GM12878 (cell line): ENCODE measurements at regions not wholly inside any gene's neighbourhood (a gene's known extent, or its start where the extent isn't known, plus 50 kb on each side); places are given as distances from the start of the nearest gene placed in this dataset.

Experiments
- ATAC-seq: fragments of 200-7000 bp; cut with Tn5 transposase; 3 replicates; pipeline ENCODE4 v1.9.1; 2020; ENCODE audit warnings: mild to moderate bottlenecking, moderate library complexity
- BruUV-seq: library from RNA; stranded (reverse); fragments of 400-500 nt; replicated peaks from 2 replicates; lab custom pipeline; 2021; lab: Mats Ljungman, UMichigan
- CTCF ChIA-PET: fragments of 300-600 bp; sonication (Branson Sonifier 250); formaldehyde crosslinking; extraction: SDS; loops from one replicate; lab custom pipeline; 2021; ENCODE audit warnings: inconsistent platforms; lab: Yijun Ruan, JAX
- POLR2A ChIA-PET: fragments of 350-600 bp; formaldehyde crosslinking; extraction: SDS; loops from one replicate; lab custom pipeline; 2021; ENCODE audit warnings: inconsistent platforms; lab: Charles Lee
- RAD21 ChIA-PET: fragments of 300-600 bp; sonication (Branson Sonifier 250); formaldehyde crosslinking; loops from one replicate; lab custom pipeline; 2023; ENCODE audit warnings: antibody characterized with exemption; ENCODE audit not compliant: unreplicated experiment; lab: Charles Lee
- SMC1A ChIA-PET: fragments of 300-600 bp; sonication (Branson Sonifier 250); formaldehyde crosslinking; loops from one replicate; lab custom pipeline; 2023; ENCODE audit not compliant: unreplicated experiment, uncharacterized antibody; lab: Charles Lee
- DNase-seq: peaks from one replicate; pipeline ENCODE4 v3.0.0-alpha.2; 2011; ENCODE audit warnings: low read depth, low spot score
- FAIRE-seq: peaks from 3 replicates; lab custom pipeline; 2011; peaks lifted over from hg19 to GRCh38; lab: Jason Lieb, UNC
- H2AFZ ChIP-seq: 2 replicates; pipeline ENCODE4 v1.6.0; 2011; ENCODE audit warnings: low read depth, low read length, control low read depth; ENCODE audit not compliant: control insufficient read depth
- H3K27ac ChIP-seq: 2 replicates; pipeline ENCODE4 v1.5.1; 2011; ENCODE audit warnings: control low read depth; ENCODE audit not compliant: control insufficient read depth, insufficient read depth
- H3K27me3 ChIP-seq, 2 experiments: replicated peaks in 1 of 2; 2 replicates each; pipeline versions ENCODE4 v1.6.0 to v1.6.1; 2011; ENCODE audit warnings: low read length in 1 of 2; ENCODE audit not compliant: control insufficient read depth in 2 of 2, insufficient read depth in 2 of 2
- H3K36me3 ChIP-seq, 2 experiments: 2 replicates each; pipeline ENCODE4 v1.5.1; 2011; ENCODE audit warnings: low read length in 1 of 2; ENCODE audit not compliant: control insufficient read depth in 2 of 2, insufficient read depth in 2 of 2
- H3K4me1 ChIP-seq: 2 replicates; pipeline ENCODE4 v1.6.1; 2011; ENCODE audit warnings: mild to moderate bottlenecking, low read length, moderate library complexity, mixed read lengths; ENCODE audit not compliant: control insufficient read depth, insufficient read depth
- H3K4me2 ChIP-seq: 2 replicates; pipeline ENCODE4 v1.6.0; 2011; ENCODE audit warnings: control low read depth; ENCODE audit not compliant: control insufficient read depth, insufficient read depth
- H3K4me3 ChIP-seq: fragments of 200-600 bp; sonication (generic); 2 replicates; pipeline ENCODE4 v1.5.1; 2016
- H3K79me2 ChIP-seq: 2 replicates; pipeline ENCODE4 v1.6.0; 2011; ENCODE audit warnings: low read length; ENCODE audit not compliant: control insufficient read depth, insufficient read depth
- H3K9ac ChIP-seq: 2 replicates; pipeline ENCODE4 v1.8.0; 2011; ENCODE audit warnings: low read length, control low read depth, mixed read lengths; ENCODE audit not compliant: control insufficient read depth, insufficient read depth
- H3K9me3 ChIP-seq: replicated peaks from 3 replicates; pipeline ENCODE4 v1.5.1; 2011; ENCODE audit warnings: mild to moderate bottlenecking, low read length; ENCODE audit not compliant: control insufficient read depth, insufficient read depth
- H4K20me1 ChIP-seq: 2 replicates; pipeline ENCODE4 v1.6.0; 2011; ENCODE audit not compliant: control insufficient read depth, insufficient read depth
- GABPA ChIP-seq: IDR thresholded peaks from 2 replicates; pipeline ENCODE4 v1.6.1; 2014; ENCODE audit warnings: antibody characterized with exemption, low read depth, mild to moderate bottlenecking, inconsistent platforms
- SRF ChIP-seq, 2 experiments: IDR thresholded peaks; 2 replicates each; pipeline ENCODE4 v1.6.1; 2011; ENCODE audit warnings: low read depth in 2 of 2, low read length in 2 of 2, mild to moderate bottlenecking in 1 of 2, moderate library complexity in 1 of 2
- ZBED1 ChIP-seq: IDR thresholded peaks from 2 replicates; pipeline ENCODE4 v1.6.1; 2016; ENCODE audit warnings: borderline replicate concordance
- WGBS: methylation state at CpG from one replicate; pipeline ENCODE4 v1.1.6; 2016; ENCODE audit warnings: low lambda C conversion rate; ENCODE audit not compliant: insufficient replicate concordance, insufficient coverage; ENCODE audit errors: missing lambda C conversion rate; 5-methylcytosine and 5-hydroxymethylcytosine counted together
- in situ Hi-C: fragments of 300-500 bp; cut with MboI; formaldehyde crosslinking; loops from 9 replicates; pipeline ENCODE4 v1.14.3; 2018; ENCODE audit warnings: mixed read lengths
- intact Hi-C: fragments of 100-400 bp; cut with micrococcal nuclease; formaldehyde crosslinking; loops from one replicate; pipeline ENCODE4 v1.14.2; 2022; ENCODE audit not compliant: unreplicated experiment
- TF ChIP-seq, protein P1 (sequence below): fragments of 450-650 bp; IDR thresholded peaks from 2 replicates; pipeline ENCODE4 v1.6.1; 2018; ENCODE audit warnings: borderline replicate concordance, mild to moderate bottlenecking; ENCODE audit not compliant: partially characterized antibody

DNA sequence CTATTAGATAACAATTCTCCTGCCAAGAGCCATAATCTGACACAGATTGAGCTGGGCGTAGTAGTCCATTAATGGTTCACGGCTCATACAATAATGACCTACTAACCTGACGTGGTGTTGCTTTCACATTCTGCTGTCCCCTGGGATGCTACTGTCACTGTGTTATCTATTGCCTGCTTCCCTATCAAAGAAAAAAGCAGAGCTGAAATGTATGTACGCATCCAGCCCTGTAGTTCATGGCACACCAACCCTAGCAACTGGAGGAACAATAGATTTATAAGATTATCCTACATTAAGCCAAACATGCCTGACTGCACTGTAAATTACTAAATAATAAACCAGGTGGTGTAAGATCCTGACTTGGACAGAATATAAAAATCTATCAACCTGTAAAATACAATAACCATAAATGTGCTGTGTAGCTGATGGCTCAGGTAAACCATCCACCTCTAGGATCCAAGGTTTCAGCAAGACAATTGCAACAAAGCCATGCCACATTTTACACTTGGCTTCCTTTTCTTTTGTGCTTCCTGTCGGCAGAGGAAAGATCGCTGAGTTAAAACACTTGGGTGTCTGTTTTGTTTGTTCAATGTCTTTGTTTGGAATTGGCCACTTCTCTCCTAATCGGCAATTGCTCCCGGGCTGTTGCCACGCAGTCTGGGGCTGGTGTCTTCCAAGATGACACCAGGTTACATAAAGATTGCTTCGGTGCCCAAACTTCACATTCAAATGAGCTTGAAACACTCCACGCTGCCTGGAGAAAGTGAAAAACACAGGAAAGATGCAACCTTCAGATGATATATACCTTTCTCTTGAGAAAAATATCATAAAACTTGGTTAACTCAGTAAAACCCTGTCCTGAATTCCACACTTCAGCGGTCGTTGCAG, 143.9 kb upstream of the MGMT start:
- ATAC-seq (no peak), DNase-seq (no peak), FAIRE-seq (no peak)
- no peak overlapping the region for H3K4me2 ChIP-seq
- intact Hi-C loops, result no loop called here
- 35% methylated on average over 13 of the region's 13 CpGs for WGBS
- no peaks in the 10 kb centered on the region for H3K79me2 ChIP-seq
- no peak overlapping the region for H2AFZ ChIP-seq
- in situ Hi-C loops, result no loop called here
- H4K20me1 ChIP-seq, result no peaks in the 10 kb centered on the region
- ChIA-PET RAD21 (no interaction called here), SMC1A (no interaction called here), POLR2A (no interaction called here)
- BruUV-seq, result no TSS peak
- no peak overlapping the region for H3K4me3 ChIP-seq
- H3K9me3 ChIP-seq, result no peaks in the 10 kb centered on the region
- H3K9ac ChIP-seq, result no peak overlapping the region
- no peaks in the 10 kb centered on the region for H3K27me3 ChIP-seq
- H3K4me1 ChIP-seq, result no peaks in the 10 kb centered on the region
- TF ChIP-seq, protein P1, sequence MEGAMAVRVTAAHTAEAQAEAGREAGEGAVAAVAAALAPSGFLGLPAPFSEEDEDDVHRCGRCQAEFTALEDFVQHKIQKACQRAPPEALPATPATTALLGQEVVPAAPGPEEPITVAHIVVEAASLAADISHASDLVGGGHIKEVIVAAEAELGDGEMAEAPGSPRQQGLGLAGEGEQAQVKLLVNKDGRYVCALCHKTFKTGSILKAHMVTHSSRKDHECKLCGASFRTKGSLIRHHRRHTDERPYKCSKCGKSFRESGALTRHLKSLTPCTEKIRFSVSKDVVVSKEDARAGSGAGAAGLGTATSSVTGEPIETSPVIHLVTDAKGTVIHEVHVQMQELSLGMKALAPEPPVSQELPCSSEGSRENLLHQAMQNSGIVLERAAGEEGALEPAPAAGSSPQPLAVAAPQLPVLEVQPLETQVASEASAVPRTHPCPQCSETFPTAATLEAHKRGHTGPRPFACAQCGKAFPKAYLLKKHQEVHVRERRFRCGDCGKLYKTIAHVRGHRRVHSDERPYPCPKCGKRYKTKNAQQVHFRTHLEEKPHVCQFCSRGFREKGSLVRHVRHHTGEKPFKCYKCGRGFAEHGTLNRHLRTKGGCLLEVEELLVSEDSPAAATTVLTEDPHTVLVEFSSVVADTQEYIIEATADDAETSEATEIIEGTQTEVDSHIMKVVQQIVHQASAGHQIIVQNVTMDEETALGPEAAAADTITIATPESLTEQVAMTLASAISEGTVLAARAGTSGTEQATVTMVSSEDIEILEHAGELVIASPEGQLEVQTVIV, result no peak
- no peak for TF ChIP-seq SRF (IDR thresholded peaks at IDR 0.05; ENCODE audit: low read depth in 2 of 2, low read length in 2 of 2)
- TF ChIP-seq GABPA, result no peak
- TF ChIP-seq ZBED1, result no peak
- TF ChIP-seq, all 136 proteins: peak for 0
- H3K36me3 ChIP-seq, result no peaks in the 10 kb centered on the region
- H3K27ac ChIP-seq, result no peak overlapping the region
- CTCF ChIA-PET, result interaction anchor here (0.6 to 1.4 kb wide), 3 partner anchors 13 to 656 kb away, joined by 3 to 4 read pairs (median 3); no protein-coding TSS in a partner anchor
